D721Med (cell line): ENCODE measurements at regions not wholly inside any gene's neighbourhood (a gene's known extent, or its start where the extent isn't known, plus 50 kb on each side); places are given as distances from the start of the nearest gene placed in this dataset.

Experiments
- DNase-seq: peaks from one replicate; pipeline ENCODE4 v3.0.0; 2011; ENCODE audit warnings: low spot score; ENCODE audit not compliant: insufficient read length
- FAIRE-seq: peaks from 2 replicates; lab custom pipeline; 2011; peaks lifted over from hg19 to GRCh38; lab: Jason Lieb, UNC
- CTCF ChIP-seq: IDR thresholded peaks from 2 replicates; pipeline ENCODE4 v1.5.1; 2012; ENCODE audit warnings: mild to moderate bottlenecking, control low read depth; ENCODE audit not compliant: insufficient read depth; ENCODE audit errors: missing control alignments

GRCh38 chr6:2433266-2433665 lies 187.9 kb upstream of the GMDS start:
- no peak for TF ChIP-seq CTCF
- DNase-seq (no peak), FAIRE-seq (no peak)

GRCh38 chr6:2432292-2432691 lies 186.9 kb upstream of the GMDS start:
- FAIRE-seq = no peak
- DNase-seq = no peak
- TF ChIP-seq CTCF = no peak

GRCh38 chr6:2430612-2431011 lies 185.2 kb upstream of the GMDS start:
- FAIRE-seq (no peak), DNase-seq (no peak)
- TF ChIP-seq CTCF = no peak

GRCh38 chr6:2429460-2429859 lies 184.1 kb upstream of the GMDS start:
- no peak for FAIRE-seq
- TF ChIP-seq CTCF = no peak
- DNase-seq = no peak

- DNase-seq (no peak), FAIRE-seq (no peak)
- TF ChIP-seq CTCF = no peak
Measured at GRCh38 chr6:2429032-2429431, 183.6 kb upstream of the GMDS start.

- DNase-seq = no peak
- TF ChIP-seq CTCF = no peak
- FAIRE-seq = no peak
Measured at GRCh38 chr6:2426561-2427340, 181.3 kb upstream of the GMDS start.

- DNase-seq (no peak), FAIRE-seq (no peak)
- no peak for TF ChIP-seq CTCF
Measured at GRCh38 chr6:2416128-2416712, 170.8 kb upstream of the GMDS start.
